ENCODE measurements at regions not wholly inside any gene's neighbourhood (a gene's known extent, or its start where the extent isn't known, plus 50 kb on each side); places are given as distances from the start of the nearest gene placed in this dataset.
"Not testable (repeated sequence)": the region's sequence is repeated elsewhere in the genome, so short reads cannot be mapped to it uniquely, and the experiment has no call there.

DNA sequence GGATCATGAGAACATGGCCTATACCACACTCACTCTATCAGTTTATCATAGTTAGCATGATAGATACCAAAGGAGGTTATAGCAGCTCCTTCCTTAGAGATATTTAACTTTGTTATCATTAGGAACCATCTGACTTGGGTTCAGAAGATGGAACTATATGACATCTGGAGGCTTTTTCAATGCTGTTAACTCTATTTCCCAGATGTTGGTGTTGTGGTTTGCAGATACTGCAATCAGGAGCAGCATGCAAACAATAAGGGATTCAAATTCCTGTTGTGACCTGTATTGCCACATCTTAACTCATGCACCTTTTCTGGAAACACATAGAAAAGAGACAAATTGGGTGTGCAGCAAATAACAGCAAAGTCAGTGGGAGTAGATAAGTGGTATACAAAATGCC, 201.7 kb downstream of the NNT start:
- intact Hi-C loops (cut with DNase I; ENCODE audit: low total_unique reads), result no loop called here
- TF ChIP-seq POLR2AphosphoS5 (IDR thresholded peaks at IDR 0.05) (no peak), POLR2A (IDR thresholded peaks at IDR 0.05) (no peak), EP300 (IDR thresholded peaks at IDR 0.05) (no peak)
- H3K27me3 ChIP-seq, result no peaks in the 10 kb centered on the region

DNA sequence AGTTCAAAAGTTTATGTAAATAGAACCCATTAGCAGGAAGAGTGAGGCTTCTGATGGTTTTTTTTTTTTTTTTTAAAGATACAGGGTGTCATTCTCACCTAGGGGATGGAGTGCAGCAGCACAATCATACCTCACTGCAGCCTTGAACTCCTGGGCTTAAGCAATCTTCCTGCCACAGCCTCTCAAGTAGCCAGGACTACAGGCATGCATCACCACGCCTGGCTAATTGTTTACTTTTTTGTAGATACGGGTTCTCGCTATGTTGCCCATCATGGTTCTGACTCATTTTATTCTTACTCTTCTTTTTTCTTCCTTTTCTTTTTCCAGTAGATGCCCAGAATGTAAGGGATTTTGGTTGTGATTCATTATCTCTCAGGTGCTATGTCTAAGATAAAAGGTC, 201.1 kb downstream of the NNT start:
- no peaks in the 10 kb centered on the region for H3K9me3 ChIP-seq
- no peak overlapping the region for H3K27ac ChIP-seq
- H3K36me3 ChIP-seq, result no peaks in the 10 kb centered on the region
- TF ChIP-seq POLR2A (IDR thresholded peaks at IDR 0.05), result no peak
- TF ChIP-seq, protein P1, sequence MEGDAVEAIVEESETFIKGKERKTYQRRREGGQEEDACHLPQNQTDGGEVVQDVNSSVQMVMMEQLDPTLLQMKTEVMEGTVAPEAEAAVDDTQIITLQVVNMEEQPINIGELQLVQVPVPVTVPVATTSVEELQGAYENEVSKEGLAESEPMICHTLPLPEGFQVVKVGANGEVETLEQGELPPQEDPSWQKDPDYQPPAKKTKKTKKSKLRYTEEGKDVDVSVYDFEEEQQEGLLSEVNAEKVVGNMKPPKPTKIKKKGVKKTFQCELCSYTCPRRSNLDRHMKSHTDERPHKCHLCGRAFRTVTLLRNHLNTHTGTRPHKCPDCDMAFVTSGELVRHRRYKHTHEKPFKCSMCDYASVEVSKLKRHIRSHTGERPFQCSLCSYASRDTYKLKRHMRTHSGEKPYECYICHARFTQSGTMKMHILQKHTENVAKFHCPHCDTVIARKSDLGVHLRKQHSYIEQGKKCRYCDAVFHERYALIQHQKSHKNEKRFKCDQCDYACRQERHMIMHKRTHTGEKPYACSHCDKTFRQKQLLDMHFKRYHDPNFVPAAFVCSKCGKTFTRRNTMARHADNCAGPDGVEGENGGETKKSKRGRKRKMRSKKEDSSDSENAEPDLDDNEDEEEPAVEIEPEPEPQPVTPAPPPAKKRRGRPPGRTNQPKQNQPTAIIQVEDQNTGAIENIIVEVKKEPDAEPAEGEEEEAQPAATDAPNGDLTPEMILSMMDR (IDR thresholded peaks at IDR 0.05), result no peak
- no peak for TF ChIP-seq POLR2AphosphoS5 (IDR thresholded peaks at IDR 0.05)
- TF ChIP-seq EP300 (IDR thresholded peaks at IDR 0.05), result no peak
- H3K27me3 ChIP-seq, result no peaks in the 10 kb centered on the region
- H3K4me1 ChIP-seq, result peaks cover 0 to 8% (median 0%) of the 10 kb centered on the region in 4 donors
- intact Hi-C loops (cut with DNase I; ENCODE audit: low total_unique reads), result no loop called here
- no peak for DNase-seq
- WGBS, 5 donors, result 66 to 89% (median 72%) methylated on average over 3 of the region's 3 CpGs
- H3K4me3 ChIP-seq, result no peak overlapping the region

More for the DNA sequence above, 201.7 kb downstream of the NNT start:
- Histone ChIP-seq H3K27ac (no peak overlapping the region), H3K9me3 (no peaks in the 10 kb centered on the region), H3K4me3 (no peak overlapping the region), H3K36me3 (no peaks in the 10 kb centered on the region), H3K4me1 (peaks cover 0 to 8% (median 0%) of the 10 kb centered on the region in 4 donors)
- no peak for DNase-seq

DNA sequence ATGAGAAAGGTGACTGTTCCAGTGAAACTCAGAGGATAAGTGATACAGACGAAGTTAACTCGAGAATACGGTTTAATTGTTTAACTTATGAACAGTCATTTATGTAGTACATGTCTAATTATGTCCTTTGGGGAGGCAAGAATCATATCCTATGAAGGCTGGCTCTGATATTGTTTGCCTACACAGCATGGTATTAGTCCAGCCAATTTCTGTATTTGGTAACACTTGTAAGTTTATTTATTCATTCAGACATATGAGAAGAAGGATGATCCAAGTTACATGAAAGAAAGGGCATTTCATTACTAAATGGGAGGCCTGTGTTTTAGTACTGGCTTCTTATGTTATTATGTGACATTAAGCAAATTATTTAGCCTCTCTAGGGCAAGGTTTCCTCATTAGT, 199.7 kb downstream of the NNT start:
- no peaks in the 10 kb centered on the region for H3K36me3 ChIP-seq
- DNase-seq, result no peak
- intact Hi-C loops (cut with DNase I; ENCODE audit: low total_unique reads), result no loop called here
- H3K4me3 ChIP-seq, result no peak overlapping the region
- no peaks in the 10 kb centered on the region for H3K9me3 ChIP-seq
- no peak for TF ChIP-seq EP300 (IDR thresholded peaks at IDR 0.05)
- TF ChIP-seq, protein P1 (IDR thresholded peaks at IDR 0.05), result no peak
- TF ChIP-seq POLR2AphosphoS5 (IDR thresholded peaks at IDR 0.05), result no peak
- TF ChIP-seq POLR2A (IDR thresholded peaks at IDR 0.05), result no peak
- WGBS, 5 donors, result 59 to 82% (median 76%) methylated on average over 3 of the region's 3 CpGs
- H3K4me1 ChIP-seq, result peaks cover 0 to 8% (median 0%) of the 10 kb centered on the region in 4 donors
- no peaks in the 10 kb centered on the region for H3K27me3 ChIP-seq
- no peak overlapping the region for H3K27ac ChIP-seq

DNA sequence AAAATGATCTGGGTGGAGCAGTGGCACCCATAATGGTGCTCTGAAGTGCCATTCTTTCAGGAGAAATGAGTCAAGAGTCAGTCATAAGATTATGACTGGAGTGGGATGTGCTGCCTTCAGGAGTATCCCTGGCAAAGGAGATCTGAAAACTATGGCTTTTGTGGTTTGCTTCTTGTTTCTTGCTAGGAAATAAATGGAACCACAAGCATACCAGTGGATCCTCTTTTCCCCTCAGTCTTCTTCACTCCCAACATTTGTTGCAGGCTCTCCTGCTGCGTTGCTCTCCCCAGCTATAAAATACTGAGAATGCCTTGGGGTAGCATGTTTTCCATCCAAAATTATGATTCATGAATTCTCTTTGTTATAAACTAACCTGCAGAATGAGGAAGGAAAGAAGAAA, 199.1 kb downstream of the NNT start:
- Histone ChIP-seq H3K36me3 (no peaks in the 10 kb centered on the region), H3K4me1 (peaks cover 0 to 8% (median 0%) of the 10 kb centered on the region in 4 donors), H3K27ac (no peak overlapping the region), H3K9me3 (no peaks in the 10 kb centered on the region), H3K4me3 (no peak overlapping the region), H3K27me3 (no peaks in the 10 kb centered on the region)
- WGBS, 5 donors, result 60 to 81% (median 70%) methylated on average over 1 of the region's 1 CpG
- DNase-seq, result no peak
- TF ChIP-seq, protein P1 (IDR thresholded peaks at IDR 0.05), result no peak
- TF ChIP-seq POLR2A (IDR thresholded peaks at IDR 0.05) (no peak), POLR2AphosphoS5 (IDR thresholded peaks at IDR 0.05) (no peak), EP300 (IDR thresholded peaks at IDR 0.05) (no peak)
- intact Hi-C loops (cut with DNase I; ENCODE audit: low total_unique reads), result no loop called here

DNA sequence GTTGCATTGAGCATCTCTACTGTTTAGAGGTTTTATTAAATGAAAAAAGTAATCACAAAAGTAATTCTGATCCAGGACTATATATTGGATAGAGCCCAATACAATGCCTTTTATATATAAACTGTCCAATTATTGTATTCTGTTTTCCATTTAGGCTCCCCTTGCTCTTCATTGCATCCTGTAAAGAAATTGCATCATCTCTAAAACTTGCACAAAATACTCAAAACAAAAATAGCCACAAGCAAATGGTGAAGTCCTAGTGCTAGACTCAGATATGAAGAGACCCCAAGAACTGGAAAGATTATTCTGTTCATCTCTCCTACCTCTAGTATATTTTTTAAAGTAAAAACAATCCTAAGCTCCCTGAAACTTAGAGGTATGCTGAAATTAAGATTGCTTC, 195.8 kb downstream of the NNT start:
- Histone ChIP-seq H3K36me3 (no peaks in the 10 kb centered on the region), H3K4me3 (no peak overlapping the region), H3K4me1 (peaks cover 0 to 8% (median 0%) of the 10 kb centered on the region in 4 donors), H3K27ac (no peak overlapping the region), H3K9me3 (no peaks in the 10 kb centered on the region), H3K27me3 (no peaks in the 10 kb centered on the region)
- intact Hi-C loops (cut with DNase I; ENCODE audit: low total_unique reads), result no loop called here
- TF ChIP-seq EP300 (IDR thresholded peaks at IDR 0.05) (no peak), POLR2A (IDR thresholded peaks at IDR 0.05) (no peak), POLR2AphosphoS5 (IDR thresholded peaks at IDR 0.05) (no peak)
- TF ChIP-seq, protein P1 (IDR thresholded peaks at IDR 0.05), result no peak
- no peak for DNase-seq

DNA sequence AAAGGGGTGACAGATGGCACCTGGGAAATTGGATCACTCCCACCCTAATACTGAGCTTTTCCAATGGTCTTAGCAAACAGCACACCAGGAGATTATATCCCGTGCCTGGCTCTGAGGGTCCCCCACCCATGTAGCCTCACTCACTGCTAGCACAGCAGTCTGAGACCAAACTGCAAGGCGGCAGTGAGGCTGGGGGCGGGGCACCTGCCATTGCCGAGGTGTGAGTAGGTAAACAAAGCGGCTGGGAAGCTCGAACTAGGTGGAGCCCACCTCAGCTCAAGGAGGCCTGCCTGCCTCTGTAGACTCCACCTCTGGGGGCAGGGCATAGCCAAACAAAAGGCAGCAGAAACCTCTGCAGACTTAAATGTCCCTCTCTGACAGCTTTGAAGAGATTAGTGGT, 188.9 kb downstream of the NNT start:
- H3K9me3 ChIP-seq, result peaks cover 4 to 15% (median 9%) of the 10 kb centered on the region in 4 donors
- H3K27ac ChIP-seq; intact Hi-C loops (cut with DNase I; ENCODE audit: low total_unique reads); H3K4me1 ChIP-seq; DNase-seq; H3K4me3 ChIP-seq; H3K36me3 ChIP-seq; H3K27me3 ChIP-seq: not testable (repeated sequence)
- whole genome bisulfite sequencing, 5 donors, result 83 to 90% (median 86%) methylated on average over 6 of the region's 6 CpGs

Measured in stomach (tissue), 8 donors.